GM23338 (cell line): ENCODE measurements at regions not wholly inside any gene's neighbourhood (a gene's known extent, or its start where the extent isn't known, plus 50 kb on each side); places are given as distances from the start of the nearest gene placed in this dataset.

Experiments
- ATAC-seq: fragments of 200-7000 bp; cut with Tn5 transposase; 3 replicates; pipeline ENCODE4 v1.9.1; 2020
- DNase-seq: peaks from one replicate; pipeline ENCODE4 v3.0.0-alpha.2; 2015; ENCODE audit warnings: low spot score
- H2AFZ ChIP-seq: fragments of 200-600 bp; sonication (generic); 2 replicates; pipeline ENCODE4 v1.8.0; 2016; ENCODE audit warnings: antibody characterized with exemption, mild to moderate bottlenecking, moderate library complexity
- H3F3A ChIP-seq: fragments of 200-600 bp; sonication (generic); replicated peaks from 2 replicates; pipeline ENCODE4 v1.8.0; 2017; ENCODE audit warnings: antibody characterized with exemption, mixed run types, low read depth
- H3K27ac ChIP-seq: fragments of 200-600 bp; sonication (generic); 2 replicates; pipeline ENCODE4 v1.6.1; 2016; ENCODE audit warnings: low read depth
- H3K27me3 ChIP-seq: fragments of 200-600 bp; sonication (generic); 2 replicates; pipeline ENCODE4 v1.8.0; 2016; ENCODE audit warnings: mild to moderate bottlenecking, mixed run types, moderate library complexity; ENCODE audit not compliant: insufficient read depth
- H3K36me3 ChIP-seq: fragments of 200-600 bp; sonication (generic); 2 replicates; pipeline ENCODE4 v1.8.0; 2016; ENCODE audit warnings: mild to moderate bottlenecking; ENCODE audit not compliant: insufficient read depth
- H3K4me1 ChIP-seq: fragments of 200-600 bp; sonication (generic); 2 replicates; pipeline ENCODE4 v1.8.0; 2016; ENCODE audit warnings: mild to moderate bottlenecking, moderate library complexity; ENCODE audit not compliant: insufficient read depth
- H3K4me2 ChIP-seq: fragments of 200-600 bp; sonication (generic); 2 replicates; pipeline ENCODE4 v1.7.1; 2017; ENCODE audit warnings: mixed run types
- H3K4me3 ChIP-seq: fragments of 200-600 bp; sonication (generic); 2 replicates; pipeline ENCODE4 v1.6.1; 2016; ENCODE audit warnings: mixed run types
- H3K79me2 ChIP-seq: fragments of 200-600 bp; sonication (generic); replicated peaks from 2 replicates; pipeline ENCODE4 v1.8.0; 2017; ENCODE audit warnings: mild to moderate bottlenecking; ENCODE audit not compliant: insufficient read depth
- H3K9me2 ChIP-seq: fragments of 200-600 bp; sonication (generic); 2 replicates; pipeline ENCODE4 v1.8.0; 2017; ENCODE audit not compliant: insufficient read depth
- H4K20me1 ChIP-seq: fragments of 200-600 bp; sonication (generic); replicated peaks from 2 replicates; pipeline ENCODE4 v1.8.0; 2017; ENCODE audit warnings: mild to moderate bottlenecking; ENCODE audit not compliant: insufficient read depth
- H3K27ac Mint-ChIP-seq: 2 replicates; pipeline ENCODE4 v1.8.0; 2020; ENCODE audit warnings: inconsistent platforms, mild to moderate bottlenecking, moderate library complexity, mixed read lengths
- H3K27me3 Mint-ChIP-seq: 3 replicates; pipeline ENCODE4 v1.8.0; 2022; ENCODE audit warnings: low read depth, mild to moderate bottlenecking, moderate library complexity, mixed read lengths, inconsistent platforms; ENCODE audit not compliant: insufficient read depth, poor library complexity
- H3K36me3 Mint-ChIP-seq: 3 replicates; pipeline ENCODE4 v1.8.0; 2021; ENCODE audit warnings: low read depth, mild to moderate bottlenecking, inconsistent platforms, moderate library complexity, mixed read lengths
- H3K4me1 Mint-ChIP-seq: 3 replicates; pipeline ENCODE4 v1.8.0; 2020; ENCODE audit warnings: mild to moderate bottlenecking, inconsistent platforms, mixed read lengths
- H3K4me3 Mint-ChIP-seq: 3 replicates; pipeline ENCODE4 v1.8.0; 2021; ENCODE audit warnings: moderate library complexity, mild to moderate bottlenecking, inconsistent platforms, mixed read lengths
- H3K9me3 Mint-ChIP-seq: 3 replicates; pipeline ENCODE4 v1.8.0; 2020; ENCODE audit warnings: moderate library complexity, mild to moderate bottlenecking, inconsistent platforms, mixed read lengths
- EZH2 ChIP-seq: fragments of 200-600 bp; sonication (generic); IDR thresholded peaks from one replicate; pipeline ENCODE4 v1.8.0; 2017; ENCODE audit warnings: antibody characterized with exemption, mild to moderate bottlenecking, low read depth; ENCODE audit not compliant: unreplicated experiment
- JUNB ChIP-seq: IDR thresholded peaks from one replicate; pipeline ENCODE4 v1.6.1; 2016; ENCODE audit warnings: antibody characterized with exemption; ENCODE audit not compliant: unreplicated experiment
- STAT1 ChIP-seq: IDR thresholded peaks from one replicate; pipeline ENCODE4 v1.6.1; 2016; ENCODE audit warnings: antibody characterized with exemption; ENCODE audit not compliant: unreplicated experiment
- ZNF114 ChIP-seq: fragments of 250-450 bp; sonication (Bioruptor Pico); IDR thresholded peaks from 2 replicates; pipeline ENCODE4 v1.5.0; 2020; ENCODE audit warnings: mild to moderate bottlenecking, moderate library complexity
- TF ChIP-seq, protein P1 (sequence below): IDR thresholded peaks from 2 replicates; pipeline ENCODE4 v1.6.1; 2016; ENCODE audit warnings: antibody characterized with exemption
- TF ChIP-seq, protein P2 (sequence below): IDR thresholded peaks from one replicate; pipeline ENCODE4 v1.6.1; 2018; ENCODE audit warnings: antibody characterized with exemption; ENCODE audit not compliant: unreplicated experiment
- TF ChIP-seq, protein P3 (sequence below): fragments of 250-450 bp; sonication (Bioruptor Pico); IDR thresholded peaks from 2 replicates; pipeline ENCODE4 v1.5.0; 2020; ENCODE audit warnings: mild to moderate bottlenecking, moderate library complexity

DNA sequence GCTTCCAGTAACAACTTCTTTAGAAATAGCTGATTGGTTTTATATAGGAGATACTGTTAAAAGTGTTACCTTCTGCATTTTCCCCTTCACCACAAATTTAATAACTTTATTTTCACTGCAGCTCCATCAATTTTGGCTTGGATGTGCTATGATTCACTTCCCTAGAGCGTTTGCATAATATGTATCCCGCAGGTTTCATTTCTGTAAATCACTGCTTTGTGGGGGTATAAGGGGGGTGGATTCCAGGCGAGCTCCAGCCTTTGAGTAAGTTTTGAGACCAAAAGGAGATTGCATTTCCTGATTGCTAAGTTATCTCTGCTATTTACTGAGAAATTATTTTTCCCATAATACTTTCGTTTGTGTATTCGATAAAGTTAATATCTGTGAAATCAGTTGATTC is 232.6 kb downstream of the TBL1XR1 start:
- no peaks in the 10 kb centered on the region for H3F3A ChIP-seq
- H3K36me3 ChIP-seq: no peaks in the 10 kb centered on the region
- no peak overlapping the region for H3K4me3 ChIP-seq
- Mint-ChIP-seq H3K27me3 (no peaks in the 10 kb centered on the region), H3K27ac (no peak overlapping the region), H3K4me3 (no peak overlapping the region), H3K9me3 (peaks cover 4% of the 10 kb centered on the region; the same call in 1 of the 3 replicates), H3K36me3 (no peaks in the 10 kb centered on the region), H3K4me1 (0 out of 3 replicates have a peak, but pooled peaks cover 3% of the 10 kb centered on the region)
- H3K4me1 ChIP-seq: no peaks in the 10 kb centered on the region
- no peak for DNase-seq
- TF ChIP-seq, protein P1, sequence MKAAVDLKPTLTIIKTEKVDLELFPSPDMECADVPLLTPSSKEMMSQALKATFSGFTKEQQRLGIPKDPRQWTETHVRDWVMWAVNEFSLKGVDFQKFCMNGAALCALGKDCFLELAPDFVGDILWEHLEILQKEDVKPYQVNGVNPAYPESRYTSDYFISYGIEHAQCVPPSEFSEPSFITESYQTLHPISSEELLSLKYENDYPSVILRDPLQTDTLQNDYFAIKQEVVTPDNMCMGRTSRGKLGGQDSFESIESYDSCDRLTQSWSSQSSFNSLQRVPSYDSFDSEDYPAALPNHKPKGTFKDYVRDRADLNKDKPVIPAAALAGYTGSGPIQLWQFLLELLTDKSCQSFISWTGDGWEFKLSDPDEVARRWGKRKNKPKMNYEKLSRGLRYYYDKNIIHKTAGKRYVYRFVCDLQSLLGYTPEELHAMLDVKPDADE: no peak
- no peak for TF ChIP-seq STAT1
- no peaks in the 10 kb centered on the region for H4K20me1 ChIP-seq
- H3K79me2 ChIP-seq: no peaks in the 10 kb centered on the region
- no peak for ATAC-seq
- no peak overlapping the region for H3K4me2 ChIP-seq
- no peak overlapping the region for H3K27ac ChIP-seq
- H3K9me2 ChIP-seq: 0 out of 2 replicates have a peak, but pooled peaks cover 7% of the 10 kb centered on the region
- H3K27me3 ChIP-seq: no peaks in the 10 kb centered on the region
- no peak overlapping the region for H2AFZ ChIP-seq

DNA sequence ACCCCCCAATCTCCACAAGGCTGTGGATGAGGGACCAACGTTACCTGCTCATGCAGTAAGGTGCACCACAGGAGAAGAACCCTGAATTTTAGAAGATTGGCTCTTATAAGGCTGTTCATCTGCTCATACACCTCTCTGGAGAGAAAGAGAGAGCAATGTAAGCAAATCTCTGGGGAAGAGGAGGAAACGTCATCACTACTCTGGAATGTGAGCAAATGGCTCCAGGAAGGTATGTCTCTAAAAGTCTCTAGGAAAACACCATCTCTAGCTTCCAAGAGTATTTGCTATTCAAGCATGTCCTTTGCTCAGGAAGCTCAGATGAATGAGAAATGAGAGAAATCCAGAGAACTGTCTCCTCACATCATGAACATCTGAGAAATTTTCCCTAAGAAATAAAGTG is 235.4 kb downstream of the TBL1XR1 start:
- Histone ChIP-seq H2AFZ (peak overlapping the region; percentile 34; the same call in 1 of the 2 replicates), H3F3A (no peaks in the 10 kb centered on the region), H4K20me1 (no peaks in the 10 kb centered on the region), H3K36me3 (no peaks in the 10 kb centered on the region), H3K27ac (no peak overlapping the region), H3K4me1 (no peaks in the 10 kb centered on the region), H3K4me2 (no peak overlapping the region), H3K79me2 (no peaks in the 10 kb centered on the region), H3K4me3 (no peak overlapping the region), H3K27me3 (no peaks in the 10 kb centered on the region), H3K9me2 (0 out of 2 replicates have a peak, but pooled peaks cover 7% of the 10 kb centered on the region)
- DNase-seq: peak; percentile 12
- H3K27ac Mint-ChIP-seq: no peak overlapping the region
- no peaks in the 10 kb centered on the region for H3K36me3 Mint-ChIP-seq
- no peaks in the 10 kb centered on the region for H3K27me3 Mint-ChIP-seq
- H3K4me3 Mint-ChIP-seq: no peak overlapping the region
- H3K4me1 Mint-ChIP-seq: 0 out of 3 replicates have a peak, but pooled peaks cover 3% of the 10 kb centered on the region
- peaks cover 4% of the 10 kb centered on the region; the same call in 1 of the 3 replicates for H3K9me3 Mint-ChIP-seq
- ATAC-seq: no peak
- TF ChIP-seq JUNB (no peak), ZNF114 (CRISPR knock-in tag) (no peak), EZH2 (no peak)
- TF ChIP-seq, protein P2, sequence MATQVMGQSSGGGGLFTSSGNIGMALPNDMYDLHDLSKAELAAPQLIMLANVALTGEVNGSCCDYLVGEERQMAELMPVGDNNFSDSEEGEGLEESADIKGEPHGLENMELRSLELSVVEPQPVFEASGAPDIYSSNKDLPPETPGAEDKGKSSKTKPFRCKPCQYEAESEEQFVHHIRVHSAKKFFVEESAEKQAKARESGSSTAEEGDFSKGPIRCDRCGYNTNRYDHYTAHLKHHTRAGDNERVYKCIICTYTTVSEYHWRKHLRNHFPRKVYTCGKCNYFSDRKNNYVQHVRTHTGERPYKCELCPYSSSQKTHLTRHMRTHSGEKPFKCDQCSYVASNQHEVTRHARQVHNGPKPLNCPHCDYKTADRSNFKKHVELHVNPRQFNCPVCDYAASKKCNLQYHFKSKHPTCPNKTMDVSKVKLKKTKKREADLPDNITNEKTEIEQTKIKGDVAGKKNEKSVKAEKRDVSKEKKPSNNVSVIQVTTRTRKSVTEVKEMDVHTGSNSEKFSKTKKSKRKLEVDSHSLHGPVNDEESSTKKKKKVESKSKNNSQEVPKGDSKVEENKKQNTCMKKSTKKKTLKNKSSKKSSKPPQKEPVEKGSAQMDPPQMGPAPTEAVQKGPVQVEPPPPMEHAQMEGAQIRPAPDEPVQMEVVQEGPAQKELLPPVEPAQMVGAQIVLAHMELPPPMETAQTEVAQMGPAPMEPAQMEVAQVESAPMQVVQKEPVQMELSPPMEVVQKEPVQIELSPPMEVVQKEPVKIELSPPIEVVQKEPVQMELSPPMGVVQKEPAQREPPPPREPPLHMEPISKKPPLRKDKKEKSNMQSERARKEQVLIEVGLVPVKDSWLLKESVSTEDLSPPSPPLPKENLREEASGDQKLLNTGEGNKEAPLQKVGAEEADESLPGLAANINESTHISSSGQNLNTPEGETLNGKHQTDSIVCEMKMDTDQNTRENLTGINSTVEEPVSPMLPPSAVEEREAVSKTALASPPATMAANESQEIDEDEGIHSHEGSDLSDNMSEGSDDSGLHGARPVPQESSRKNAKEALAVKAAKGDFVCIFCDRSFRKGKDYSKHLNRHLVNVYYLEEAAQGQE: no peak
- TF ChIP-seq, protein P1: no peak
- TF ChIP-seq, protein P3, sequence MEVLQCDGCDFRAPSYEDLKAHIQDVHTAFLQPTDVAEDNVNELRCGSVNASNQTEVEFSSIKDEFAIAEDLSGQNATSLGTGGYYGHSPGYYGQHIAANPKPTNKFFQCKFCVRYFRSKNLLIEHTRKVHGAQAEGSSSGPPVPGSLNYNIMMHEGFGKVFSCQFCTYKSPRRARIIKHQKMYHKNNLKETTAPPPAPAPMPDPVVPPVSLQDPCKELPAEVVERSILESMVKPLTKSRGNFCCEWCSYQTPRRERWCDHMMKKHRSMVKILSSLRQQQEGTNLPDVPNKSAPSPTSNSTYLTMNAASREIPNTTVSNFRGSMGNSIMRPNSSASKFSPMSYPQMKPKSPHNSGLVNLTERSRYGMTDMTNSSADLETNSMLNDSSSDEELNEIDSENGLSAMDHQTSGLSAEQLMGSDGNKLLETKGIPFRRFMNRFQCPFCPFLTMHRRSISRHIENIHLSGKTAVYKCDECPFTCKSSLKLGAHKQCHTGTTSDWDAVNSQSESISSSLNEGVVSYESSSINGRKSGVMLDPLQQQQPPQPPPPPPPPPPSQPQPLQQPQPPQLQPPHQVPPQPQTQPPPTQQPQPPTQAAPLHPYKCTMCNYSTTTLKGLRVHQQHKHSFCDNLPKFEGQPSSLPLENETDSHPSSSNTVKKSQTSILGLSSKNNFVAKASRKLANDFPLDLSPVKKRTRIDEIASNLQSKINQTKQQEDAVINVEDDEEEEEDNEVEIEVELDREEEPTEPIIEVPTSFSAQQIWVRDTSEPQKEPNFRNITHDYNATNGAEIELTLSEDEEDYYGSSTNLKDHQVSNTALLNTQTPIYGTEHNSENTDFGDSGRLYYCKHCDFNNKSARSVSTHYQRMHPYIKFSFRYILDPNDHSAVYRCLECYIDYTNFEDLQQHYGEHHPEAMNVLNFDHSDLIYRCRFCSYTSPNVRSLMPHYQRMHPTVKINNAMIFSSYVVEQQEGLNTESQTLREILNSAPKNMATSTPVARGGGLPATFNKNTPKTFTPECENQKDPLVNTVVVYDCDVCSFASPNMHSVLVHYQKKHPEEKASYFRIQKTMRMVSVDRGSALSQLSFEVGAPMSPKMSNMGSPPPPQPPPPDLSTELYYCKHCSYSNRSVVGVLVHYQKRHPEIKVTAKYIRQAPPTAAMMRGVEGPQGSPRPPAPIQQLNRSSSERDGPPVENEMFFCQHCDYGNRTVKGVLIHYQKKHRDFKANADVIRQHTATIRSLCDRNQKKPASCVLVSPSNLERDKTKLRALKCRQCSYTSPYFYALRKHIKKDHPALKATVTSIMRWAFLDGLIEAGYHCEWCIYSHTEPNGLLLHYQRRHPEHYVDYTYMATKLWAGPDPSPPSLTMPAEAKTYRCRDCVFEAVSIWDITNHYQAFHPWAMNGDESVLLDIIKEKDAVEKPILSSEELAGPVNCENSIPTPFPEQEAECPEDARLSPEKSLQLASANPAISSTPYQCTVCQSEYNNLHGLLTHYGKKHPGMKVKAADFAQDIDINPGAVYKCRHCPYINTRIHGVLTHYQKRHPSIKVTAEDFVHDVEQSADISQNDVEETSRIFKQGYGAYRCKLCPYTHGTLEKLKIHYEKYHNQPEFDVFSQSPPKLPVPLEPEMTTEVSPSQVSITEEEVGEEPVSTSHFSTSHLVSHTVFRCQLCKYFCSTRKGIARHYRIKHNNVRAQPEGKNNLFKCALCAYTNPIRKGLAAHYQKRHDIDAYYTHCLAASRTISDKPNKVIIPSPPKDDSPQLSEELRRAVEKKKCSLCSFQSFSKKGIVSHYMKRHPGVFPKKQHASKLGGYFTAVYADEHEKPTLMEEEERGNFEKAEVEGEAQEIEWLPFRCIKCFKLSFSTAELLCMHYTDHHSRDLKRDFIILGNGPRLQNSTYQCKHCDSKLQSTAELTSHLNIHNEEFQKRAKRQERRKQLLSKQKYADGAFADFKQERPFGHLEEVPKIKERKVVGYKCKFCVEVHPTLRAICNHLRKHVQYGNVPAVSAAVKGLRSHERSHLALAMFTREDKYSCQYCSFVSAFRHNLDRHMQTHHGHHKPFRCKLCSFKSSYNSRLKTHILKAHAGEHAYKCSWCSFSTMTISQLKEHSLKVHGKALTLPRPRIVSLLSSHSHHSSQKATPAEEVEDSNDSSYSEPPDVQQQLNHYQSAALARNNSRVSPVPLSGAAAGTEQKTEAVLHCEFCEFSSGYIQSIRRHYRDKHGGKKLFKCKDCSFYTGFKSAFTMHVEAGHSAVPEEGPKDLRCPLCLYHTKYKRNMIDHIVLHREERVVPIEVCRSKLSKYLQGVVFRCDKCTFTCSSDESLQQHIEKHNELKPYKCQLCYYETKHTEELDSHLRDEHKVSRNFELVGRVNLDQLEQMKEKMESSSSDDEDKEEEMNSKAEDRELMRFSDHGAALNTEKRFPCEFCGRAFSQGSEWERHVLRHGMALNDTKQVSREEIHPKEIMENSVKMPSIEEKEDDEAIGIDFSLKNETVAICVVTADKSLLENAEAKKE (CRISPR knock-in tag): no peak
